H1 (cell line): ENCODE measurements at regions not wholly inside any gene's neighbourhood (a gene's known extent, or its start where the extent isn't known, plus 50 kb on each side); places are given as distances from the start of the nearest gene placed in this dataset.

Experiments used
- KDM4A ChIP-seq: IDR thresholded peaks from one replicate; pipeline ENCODE4 v1.7.1; 2012; ENCODE audit warnings: low read depth, mild to moderate bottlenecking, moderate library complexity, low read length, inconsistent platforms; ENCODE audit not compliant: severe bottlenecking
- SIRT6 ChIP-seq: IDR thresholded peaks from one replicate; pipeline ENCODE4 v1.7.1; 2012; ENCODE audit warnings: low read length, inconsistent platforms
- TEAD4 ChIP-seq: IDR thresholded peaks from 2 replicates; pipeline ENCODE4 v1.6.1; 2012; ENCODE audit warnings: low read depth, low read length, inconsistent platforms, mixed read lengths
- TF ChIP-seq, protein P1 (sequence below), 3 experiments: IDR thresholded peaks; 1 replicate in 2 of 3; 2 replicates in 1 of 3; pipeline versions ENCODE4 v1.5.1 to v1.6.1; 2011; ENCODE audit warnings: low read length in 3 of 3, mild to moderate bottlenecking in 3 of 3, inconsistent platforms in 2 of 3, low read depth in 1 of 3, moderate library complexity in 1 of 3; ENCODE audit not compliant: insufficient read depth in 1 of 3; ENCODE audit errors: control extremely low read depth in 1 of 3

DNA sequence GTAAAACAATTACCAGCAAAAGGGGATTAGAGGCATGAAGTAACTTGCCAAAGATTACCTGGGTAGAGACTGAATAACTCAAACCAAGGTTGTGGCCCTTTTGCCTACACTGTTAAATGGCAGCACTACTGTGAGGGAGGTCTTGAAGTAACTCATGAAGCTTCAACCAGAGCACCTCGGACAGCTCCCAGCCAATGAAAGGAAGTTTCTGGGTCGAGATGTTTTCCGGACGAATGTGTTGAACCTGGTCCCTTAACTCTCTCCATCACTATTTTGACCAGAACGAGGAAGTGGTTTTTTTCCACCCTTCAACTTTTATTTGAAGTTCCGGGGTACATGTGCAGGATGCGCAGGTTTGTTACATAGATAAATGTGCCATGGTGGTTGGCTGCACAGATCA, 133.6 kb upstream of the PRKCQ start:
- TF ChIP-seq TEAD4 (no peak), SIRT6 (no peak), KDM4A (no peak)
- TF ChIP-seq, protein P1, sequence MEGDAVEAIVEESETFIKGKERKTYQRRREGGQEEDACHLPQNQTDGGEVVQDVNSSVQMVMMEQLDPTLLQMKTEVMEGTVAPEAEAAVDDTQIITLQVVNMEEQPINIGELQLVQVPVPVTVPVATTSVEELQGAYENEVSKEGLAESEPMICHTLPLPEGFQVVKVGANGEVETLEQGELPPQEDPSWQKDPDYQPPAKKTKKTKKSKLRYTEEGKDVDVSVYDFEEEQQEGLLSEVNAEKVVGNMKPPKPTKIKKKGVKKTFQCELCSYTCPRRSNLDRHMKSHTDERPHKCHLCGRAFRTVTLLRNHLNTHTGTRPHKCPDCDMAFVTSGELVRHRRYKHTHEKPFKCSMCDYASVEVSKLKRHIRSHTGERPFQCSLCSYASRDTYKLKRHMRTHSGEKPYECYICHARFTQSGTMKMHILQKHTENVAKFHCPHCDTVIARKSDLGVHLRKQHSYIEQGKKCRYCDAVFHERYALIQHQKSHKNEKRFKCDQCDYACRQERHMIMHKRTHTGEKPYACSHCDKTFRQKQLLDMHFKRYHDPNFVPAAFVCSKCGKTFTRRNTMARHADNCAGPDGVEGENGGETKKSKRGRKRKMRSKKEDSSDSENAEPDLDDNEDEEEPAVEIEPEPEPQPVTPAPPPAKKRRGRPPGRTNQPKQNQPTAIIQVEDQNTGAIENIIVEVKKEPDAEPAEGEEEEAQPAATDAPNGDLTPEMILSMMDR (IDR thresholded peaks at IDR 0.05; ENCODE audit: control extremely low read depth in 1 of 3, insufficient read depth in 1 of 3, low read depth in 1 of 3, low read length in 3 of 3), result no peak
